ENCODE measurements at regions not wholly inside any gene's neighbourhood (a gene's known extent, or its start where the extent isn't known, plus 50 kb on each side); places are given as distances from the start of the nearest gene placed in this dataset.

- no peak for TF ChIP-seq CTCF (IDR thresholded peaks at IDR 0.05; ENCODE audit: control insufficient read depth, extremely low read depth, insufficient read depth)
- no peak overlapping the region for H3K4me3 ChIP-seq (ENCODE audit: low read depth, low read length)
- no peak for DNase-seq (ENCODE audit: low read depth)
These were observed 140.9 kb downstream of the MIS18A start for GRCh38 chr21:32137931-32138330.

GRCh38 chr21:32137266-32137665 lies 141.6 kb downstream of the MIS18A start:
- H3K4me3 ChIP-seq (ENCODE audit: low read depth, low read length) = no peak overlapping the region
- no peak for DNase-seq (ENCODE audit: low read depth)
- no peak for TF ChIP-seq CTCF (IDR thresholded peaks at IDR 0.05; ENCODE audit: control insufficient read depth, extremely low read depth, insufficient read depth)

GRCh38 chr21:32136546-32136945 lies 142.3 kb downstream of the MIS18A start:
- no peak for DNase-seq (ENCODE audit: low read depth)

GRCh38 chr21:32135401-32136363 lies 143.2 kb downstream of the MIS18A start:
- no peak overlapping the region for H3K4me3 ChIP-seq (ENCODE audit: low read depth, low read length)
- TF ChIP-seq CTCF (IDR thresholded peaks at IDR 0.05; ENCODE audit: control insufficient read depth, extremely low read depth, insufficient read depth) = no peak
- no peak for DNase-seq (ENCODE audit: low read depth)

More at GRCh38 chr21:32136546-32136945, 142.3 kb downstream of the MIS18A start:
- TF ChIP-seq CTCF (IDR thresholded peaks at IDR 0.05; ENCODE audit: control insufficient read depth, extremely low read depth, insufficient read depth) = no peak
- H3K4me3 ChIP-seq (ENCODE audit: low read depth, low read length) = no peak overlapping the region

- H3K4me3 ChIP-seq (ENCODE audit: low read depth, low read length) = no peak overlapping the region
- TF ChIP-seq CTCF (IDR thresholded peaks at IDR 0.05; ENCODE audit: control insufficient read depth, extremely low read depth, insufficient read depth) = no peak
- no peak for DNase-seq (ENCODE audit: low read depth)
These were observed 144.3 kb downstream of the MIS18A start for GRCh38 chr21:32134441-32135130.

GRCh38 chr21:32132881-32133280 lies 146.0 kb downstream of the MIS18A start:
- DNase-seq (ENCODE audit: low read depth) = no peak
- TF ChIP-seq CTCF (IDR thresholded peaks at IDR 0.05; ENCODE audit: control insufficient read depth, extremely low read depth, insufficient read depth) = no peak
- no peak overlapping the region for H3K4me3 ChIP-seq (ENCODE audit: low read depth, low read length)
